LHCN-M2 (cell line): ENCODE measurements at regions not wholly inside any gene's neighbourhood (a gene's known extent, or its start where the extent isn't known, plus 50 kb on each side); places are given as distances from the start of the nearest gene placed in this dataset.
"Not testable (repeated sequence)": the region's sequence is repeated elsewhere in the genome, so short reads cannot be mapped to it uniquely, and the experiment has no call there.

ENCODE experiments used
- DNase-seq: peaks from one replicate; pipeline ENCODE4 v3.0.0-alpha.2; 2012; ENCODE audit warnings: low read depth

DNA sequence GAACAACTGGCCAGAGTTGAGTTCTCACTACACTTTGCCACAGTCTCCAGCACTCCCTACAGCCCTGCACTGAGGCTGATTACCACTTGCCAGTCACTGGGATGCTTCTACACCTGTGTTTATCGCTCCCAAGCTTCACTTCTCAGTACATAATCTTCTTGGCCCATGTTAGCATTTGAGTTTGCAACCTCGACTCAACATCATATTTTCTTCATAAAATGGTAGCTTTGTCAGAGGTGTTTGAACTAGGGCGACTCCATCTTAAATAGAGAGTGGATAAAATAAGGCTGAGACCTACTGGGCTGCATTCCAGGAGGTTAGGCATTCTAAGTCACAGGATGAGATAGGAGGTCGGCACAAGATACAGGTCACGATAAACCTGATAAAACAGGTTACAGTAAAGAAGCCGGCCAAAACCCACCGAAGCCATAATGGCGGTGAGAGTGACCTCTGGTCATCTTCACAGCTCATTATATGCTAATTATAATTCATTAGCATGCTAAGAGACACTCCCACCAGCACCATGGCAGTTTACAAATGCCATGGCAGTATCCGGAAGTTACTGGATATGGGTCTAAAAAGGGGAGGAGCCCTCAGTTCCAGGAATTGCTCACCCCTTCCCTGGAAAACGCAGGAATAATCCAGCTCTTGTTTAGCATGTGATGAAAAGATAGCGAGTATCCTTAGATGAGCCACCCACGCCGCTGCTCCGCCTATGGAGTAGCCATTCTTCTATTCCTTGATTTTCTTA, 105.8 kb upstream of the KLF6 start:
- no peak for DNase-seq

DNA sequence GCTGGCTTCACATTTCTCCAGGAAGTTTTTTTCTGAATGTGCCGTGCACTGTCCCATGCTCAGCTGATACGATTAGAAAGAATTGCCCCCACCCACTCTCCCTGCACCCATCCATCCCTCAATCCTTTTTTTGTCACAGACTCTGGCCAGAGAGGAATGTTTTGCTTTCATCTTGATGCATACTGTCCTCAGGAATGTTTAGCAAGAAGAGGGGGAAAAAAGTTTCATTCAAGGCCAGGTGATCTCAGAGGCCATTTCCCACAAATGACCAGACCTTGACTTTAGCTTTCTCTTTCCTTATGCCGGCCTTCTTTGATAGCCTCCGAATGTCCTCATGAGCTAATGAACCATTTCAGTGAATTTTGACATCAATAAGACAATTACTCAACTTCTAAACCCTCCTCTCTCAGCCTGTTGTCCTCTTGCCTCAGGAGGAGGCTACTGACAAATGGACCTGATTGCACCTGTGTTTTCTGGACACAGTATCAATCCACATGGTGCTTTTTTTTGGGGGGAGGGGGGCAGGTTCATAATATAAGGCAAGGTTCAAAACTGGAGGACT, 105.0 kb upstream of the KLF6 start:
- peak; percentile 72 for DNase-seq

DNA sequence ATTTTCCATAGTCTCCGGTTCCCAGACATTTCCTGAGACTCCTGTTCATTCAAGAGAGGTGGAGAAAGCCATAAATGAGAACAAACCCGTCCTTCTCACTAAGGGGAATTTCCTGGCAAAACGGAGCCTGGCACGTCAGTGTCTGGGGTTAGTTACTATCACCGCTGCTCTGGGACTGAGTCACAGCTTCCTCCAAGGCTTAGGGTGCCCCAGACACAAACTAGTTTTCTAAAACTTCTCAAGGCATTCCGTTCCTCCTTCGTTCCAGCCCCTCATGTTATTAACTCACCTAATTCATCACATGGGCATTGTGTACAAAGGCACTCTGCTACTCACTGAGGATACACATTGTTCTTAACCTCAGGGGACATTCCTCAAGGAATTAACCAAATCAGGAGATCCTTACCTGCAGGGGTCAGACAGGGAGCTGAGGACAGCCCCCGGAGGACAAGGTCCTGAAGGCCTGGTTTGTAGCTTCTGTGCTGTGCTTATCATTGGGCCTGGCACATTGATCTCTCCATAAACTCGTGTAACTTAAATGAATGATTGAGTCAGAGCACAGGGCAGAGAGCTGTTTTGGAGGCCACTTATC, 103.0 kb upstream of the KLF6 start:
- peak; percentile 77 for DNase-seq

DNA sequence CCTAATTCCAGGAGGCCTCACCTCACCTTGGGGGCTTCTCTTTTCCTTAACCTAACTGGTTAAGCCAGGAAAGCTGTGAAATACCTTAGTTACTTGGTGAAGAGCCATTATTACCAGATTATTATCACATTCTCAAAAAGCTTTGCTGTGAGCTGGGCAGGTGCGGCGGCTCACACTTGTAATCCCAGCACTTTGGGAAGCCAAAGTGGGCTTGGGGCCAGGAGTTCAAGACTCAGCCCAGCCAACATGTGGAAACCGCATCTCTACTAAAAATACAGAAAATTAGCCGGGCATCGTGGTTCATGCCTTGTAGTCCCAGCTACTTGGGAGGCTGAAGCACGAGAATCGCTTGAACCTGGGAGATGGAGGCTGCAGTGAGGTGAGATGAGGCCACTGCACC, 102.4 kb upstream of the KLF6 start:
- DNase-seq: no peak

DNA sequence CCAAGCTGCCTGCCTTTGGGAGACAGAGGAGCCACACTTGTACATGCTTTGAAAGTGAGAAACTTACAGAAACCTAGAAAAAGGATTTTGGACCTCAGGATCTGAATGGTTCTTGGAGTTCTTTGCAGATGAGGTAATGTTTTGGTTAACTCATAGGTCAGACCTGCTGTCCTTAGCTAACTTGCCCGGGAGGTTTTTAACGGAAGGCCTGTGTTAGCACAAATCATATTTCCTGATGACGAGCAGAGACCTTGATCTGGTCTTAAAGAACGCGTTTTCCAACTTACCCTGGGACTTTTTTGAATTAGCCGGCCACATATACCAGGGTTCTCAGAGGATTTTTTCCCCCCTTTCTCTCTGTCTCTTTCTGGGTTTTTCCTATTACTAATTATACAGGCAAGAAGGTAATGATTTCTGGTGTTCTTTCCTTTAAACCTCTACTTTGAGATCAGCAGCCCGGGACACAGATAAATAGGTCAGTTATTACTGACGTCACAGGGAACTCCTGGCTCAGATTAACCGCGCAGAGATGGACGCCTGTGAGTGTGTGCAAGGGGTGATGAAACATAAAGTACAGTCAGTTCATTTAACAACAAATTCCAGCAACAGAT, 101.7 kb upstream of the KLF6 start:
- DNase-seq: peak; percentile 81

DNA sequence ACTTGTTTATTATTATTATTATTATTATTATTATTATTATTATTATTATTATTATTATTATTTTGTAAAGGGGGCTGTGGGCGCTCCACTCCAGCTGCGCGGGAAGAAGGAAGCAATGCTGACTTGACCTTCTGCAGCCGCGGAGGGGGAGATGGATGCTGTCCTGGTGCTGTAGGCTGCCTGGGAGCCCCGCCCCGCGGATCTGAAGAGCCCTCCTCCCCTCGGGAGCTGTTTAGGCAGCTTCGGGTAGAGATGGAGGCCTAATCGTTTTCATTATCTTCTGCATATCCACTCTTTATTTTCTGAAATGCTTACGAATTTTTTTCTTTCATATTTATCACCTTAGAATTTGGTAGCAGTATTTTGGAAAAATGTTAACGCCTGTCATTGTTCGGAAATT, 101.2 kb upstream of the KLF6 start:
- no peak for DNase-seq

DNA sequence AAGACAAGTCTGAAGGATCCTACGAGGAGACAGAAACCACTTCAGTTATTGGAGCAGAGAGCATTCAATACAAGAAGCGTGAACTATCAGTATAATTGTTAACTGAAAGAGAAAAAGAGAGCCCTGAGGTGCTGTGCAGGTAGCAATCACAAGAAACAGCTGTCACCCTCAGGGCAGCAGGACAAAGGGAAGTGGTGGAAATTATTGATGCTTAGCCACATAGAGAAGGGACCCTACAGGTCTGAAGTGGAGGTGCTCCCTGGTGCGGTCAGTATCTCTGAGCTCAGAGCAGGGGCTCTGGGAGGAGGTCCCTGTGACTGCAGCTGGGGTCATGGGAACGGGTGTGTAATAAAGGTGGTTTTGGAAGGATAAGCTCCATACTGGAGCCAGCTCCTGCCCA, 97.8 kb upstream of the KLF6 start:
- no peak for DNase-seq

DNA sequence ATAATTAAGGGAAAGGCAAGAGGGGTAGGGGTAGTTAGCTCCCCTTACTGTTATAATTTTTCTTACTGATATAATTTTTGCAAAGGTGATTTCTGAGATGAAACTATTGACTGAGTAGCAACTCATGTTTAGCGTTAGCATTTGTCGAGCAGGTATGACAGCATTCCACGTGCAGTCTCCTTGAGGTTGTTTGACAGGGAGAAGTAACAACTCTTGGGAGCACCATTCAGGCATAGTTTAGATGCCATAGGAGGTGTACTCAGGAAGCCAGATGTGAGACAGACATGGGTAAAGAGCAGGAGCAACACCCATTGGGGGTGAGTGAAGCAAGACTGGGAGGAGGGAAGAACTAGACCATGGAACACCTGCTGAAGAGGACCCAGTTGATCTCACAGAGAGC, 96.6 kb upstream of the KLF6 start:
- DNase-seq: no peak

DNA sequence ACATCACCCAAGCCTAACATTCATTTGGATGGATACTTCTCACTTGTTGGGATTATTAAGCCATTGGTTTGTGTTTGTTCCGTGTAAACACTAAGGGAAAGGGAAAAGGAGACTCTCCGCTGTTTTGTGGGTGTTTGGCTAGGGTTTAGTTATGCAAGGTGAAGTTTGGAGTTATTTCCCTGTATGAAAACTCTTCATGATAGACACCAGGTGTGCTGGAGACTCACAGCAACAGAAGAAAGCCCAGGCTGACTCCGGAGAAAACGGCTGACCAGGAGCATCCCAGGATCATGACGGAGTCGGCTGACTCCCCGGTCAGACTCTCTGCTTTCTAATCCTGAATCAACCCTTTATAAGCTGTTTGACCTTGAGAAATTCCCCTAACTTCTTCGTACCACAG, 94.1 kb upstream of the KLF6 start:
- no peak for DNase-seq

DNA sequence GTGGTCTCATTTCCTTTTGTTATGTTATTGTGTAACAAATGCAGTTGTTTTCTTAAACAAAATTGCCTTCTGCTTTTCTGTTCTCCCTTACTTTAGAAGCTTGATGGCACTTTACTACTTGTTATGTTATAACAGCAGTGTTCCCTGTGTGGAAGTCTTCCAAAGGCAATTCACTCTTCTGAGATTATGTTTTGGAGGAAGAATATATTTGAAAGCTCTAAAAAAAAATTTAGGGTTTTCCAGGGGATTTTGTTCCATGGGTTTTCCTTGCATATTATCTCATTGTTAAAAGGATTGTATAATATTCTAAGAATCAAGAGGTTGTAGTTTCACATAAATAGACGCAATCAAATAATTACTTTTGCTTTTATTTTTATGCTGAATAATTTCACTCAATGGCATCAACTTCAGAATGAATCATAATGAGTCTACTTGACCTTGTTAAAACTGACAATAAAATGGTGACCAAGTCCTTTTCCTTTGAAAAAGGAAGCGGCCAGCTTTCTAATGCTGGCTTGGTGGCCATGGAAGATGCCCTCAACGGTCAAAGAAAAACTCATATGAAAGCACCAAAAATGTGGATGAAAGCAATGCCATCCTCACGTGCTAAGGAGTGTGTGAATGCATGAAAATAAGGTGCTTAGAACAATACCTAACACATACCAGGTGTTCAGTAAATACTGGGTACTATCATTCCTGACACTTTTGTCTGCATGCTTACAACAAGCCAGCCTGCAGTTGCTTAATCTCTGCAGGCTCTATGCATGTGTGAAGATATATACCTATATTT, 92.4 kb upstream of the KLF6 start:
- no peak for DNase-seq

DNA sequence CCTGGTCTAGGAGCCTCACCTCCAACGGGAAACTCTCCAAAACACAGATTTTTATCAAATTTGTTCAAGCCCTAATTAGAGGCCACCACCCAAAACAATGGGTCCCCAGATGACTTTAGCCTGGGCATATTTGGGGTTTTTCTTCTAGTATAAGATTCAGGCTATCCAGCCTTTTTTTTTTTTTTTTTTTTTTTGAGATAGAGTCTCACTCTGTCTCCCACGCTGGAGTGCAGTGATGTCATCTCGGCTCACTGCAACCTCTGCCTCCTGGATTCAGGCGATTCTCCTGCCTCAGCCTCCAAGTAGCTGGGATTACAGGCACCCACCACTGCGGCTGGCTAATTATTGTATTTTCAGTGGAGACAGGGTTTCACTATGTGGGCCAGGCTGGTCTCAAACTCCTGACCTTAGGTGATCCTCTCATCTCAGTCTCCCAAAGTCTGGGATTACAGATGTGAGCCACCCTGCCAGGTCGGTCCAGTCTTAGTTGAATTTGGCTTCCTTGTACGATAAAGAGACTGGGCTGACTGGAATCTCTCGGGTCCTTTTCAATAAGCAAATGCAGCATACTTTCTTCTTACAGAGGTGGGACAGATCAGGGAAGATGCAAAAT, 91.4 kb upstream of the KLF6 start:
- DNase-seq: no peak

DNA sequence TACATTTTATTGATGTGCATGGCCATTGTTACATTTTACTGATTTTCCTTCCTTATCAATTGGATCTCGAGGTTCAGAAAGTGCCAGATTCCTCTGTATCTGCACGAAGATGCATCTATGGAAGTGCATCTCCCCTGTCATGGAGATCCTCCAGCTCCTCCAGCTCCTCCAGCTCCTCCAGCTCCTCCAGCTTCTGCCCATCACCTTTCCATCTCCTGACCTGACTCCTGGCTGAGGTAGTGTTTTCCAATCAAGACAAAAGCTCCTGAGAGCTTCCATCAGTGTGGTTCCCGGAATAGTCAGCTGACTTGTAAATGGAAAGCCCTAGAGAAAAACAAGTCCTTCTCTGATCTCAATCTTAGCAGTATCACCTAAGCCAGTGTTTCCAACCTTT, 90.8 kb upstream of the KLF6 start:
- DNase-seq: no peak

DNA sequence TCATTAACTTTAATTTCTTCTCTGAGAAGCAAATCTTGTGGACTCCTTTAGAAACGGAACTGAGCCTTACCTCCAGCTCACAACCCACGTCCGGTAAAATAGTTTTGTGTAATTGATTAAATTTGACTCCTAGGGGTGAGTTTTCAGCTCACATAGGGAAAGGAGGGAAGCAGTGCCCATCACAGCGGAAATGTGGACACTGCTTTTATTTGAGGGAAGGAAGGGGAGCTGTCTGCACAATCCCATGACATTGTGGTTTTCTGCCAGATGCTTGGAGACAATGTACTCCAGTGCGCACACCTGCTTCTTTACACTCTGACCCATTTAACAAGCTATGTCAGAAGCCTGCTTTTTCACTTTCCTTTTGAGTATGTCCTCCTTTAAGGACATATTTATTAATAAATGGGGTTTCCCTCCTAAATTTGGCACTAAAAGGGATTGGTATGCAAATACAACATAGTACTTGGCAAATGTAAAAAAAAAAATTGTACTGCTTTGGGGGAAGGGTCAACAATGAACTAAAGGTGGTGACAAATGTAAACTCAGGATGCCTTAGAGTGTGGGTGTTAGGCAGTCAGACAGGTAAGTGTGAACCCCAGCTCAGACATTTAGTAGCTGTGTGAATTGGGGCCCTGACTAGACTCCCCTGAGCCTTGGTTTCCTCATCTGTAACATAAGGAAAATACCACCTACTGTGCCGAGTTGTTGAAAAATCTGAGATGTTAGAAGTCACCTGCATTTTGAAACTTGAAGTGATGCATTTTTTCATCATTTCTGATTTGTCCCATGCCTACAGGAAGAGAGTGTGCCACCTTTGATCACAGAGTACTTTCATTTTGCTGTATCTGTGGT, 90.2 kb upstream of the KLF6 start:
- peak; percentile 43 for DNase-seq

DNA sequence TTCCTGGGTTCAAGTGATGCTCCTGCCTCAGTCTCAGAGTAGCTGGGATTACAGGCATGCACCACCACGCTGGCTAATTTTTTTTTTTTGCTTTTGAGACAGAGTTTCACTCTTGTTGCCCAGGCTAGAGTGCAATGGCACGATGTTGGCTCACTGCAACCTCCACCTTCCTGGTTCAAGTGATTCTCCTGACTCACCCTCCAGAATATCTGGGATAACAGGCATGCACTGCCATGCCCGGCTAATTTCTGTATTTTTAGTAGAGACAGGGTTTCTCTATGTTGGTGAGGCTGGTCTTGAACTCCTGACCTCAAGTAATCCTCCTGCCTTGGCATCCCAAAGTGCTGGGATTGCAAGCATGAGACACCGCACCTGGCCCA, 89.6 kb upstream of the KLF6 start:
- DNase-seq: not testable (repeated sequence)

DNA sequence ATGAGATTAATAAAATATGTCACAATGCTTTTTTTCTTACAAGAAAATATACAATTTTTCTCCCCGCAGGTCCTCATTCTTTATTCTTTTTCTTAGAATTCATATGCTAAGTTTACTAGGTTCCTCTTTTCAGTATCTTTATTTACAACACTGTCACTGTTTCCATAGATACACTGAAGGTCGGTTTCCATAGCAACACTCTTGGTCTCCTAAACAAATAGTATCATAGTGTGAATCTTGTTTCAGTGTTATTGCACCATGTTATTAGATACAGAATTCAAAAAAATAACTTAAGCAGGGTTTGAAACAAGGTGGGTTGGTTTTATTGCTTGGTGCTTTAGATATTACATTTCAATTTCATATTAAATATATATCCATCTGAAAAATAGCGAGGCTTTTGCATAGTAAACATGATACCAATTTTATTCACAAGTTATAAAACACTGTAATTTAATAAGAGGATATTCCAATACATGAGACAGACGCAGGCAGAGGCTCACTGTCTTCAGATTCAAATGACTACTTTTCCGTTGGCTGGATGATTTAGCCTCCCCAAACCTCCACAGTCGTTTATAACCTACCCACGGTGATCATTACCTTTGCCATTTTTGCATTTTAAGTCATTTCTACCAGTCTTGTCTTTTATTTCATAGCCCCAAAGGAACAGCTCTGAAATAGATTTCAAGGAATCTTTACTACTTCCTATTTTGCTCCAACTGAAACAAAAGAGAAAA, 88.9 kb upstream of the KLF6 start:
- peak; percentile 84 for DNase-seq

DNA sequence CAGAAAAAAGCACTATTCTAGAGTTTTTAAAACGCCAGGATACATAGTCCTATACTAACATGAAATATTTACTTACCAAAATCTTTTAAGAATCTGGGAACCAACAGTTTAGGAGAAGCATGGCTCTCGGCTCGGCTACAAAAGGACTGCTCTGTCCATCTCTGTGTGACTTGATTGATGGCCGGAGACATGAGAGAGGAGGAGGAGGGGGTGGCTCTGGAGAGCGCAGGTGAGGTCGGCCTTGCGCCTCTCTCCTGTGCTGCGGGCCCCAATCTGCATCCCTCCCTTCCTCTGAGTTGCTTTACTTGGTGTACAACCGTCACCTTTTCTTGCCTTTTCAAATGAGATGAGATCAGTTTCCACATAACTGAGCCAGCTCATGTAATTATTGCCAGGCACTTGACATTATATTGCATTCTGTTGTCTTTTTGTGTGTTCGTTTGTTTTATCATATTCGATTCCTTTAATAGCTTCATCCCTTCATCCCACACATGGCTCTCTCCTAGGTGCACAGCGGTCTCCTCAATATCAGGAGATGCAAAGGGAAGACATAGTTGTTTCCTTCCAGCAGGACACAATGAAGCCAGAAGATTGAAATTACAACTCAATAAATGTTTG, 87.8 kb upstream of the KLF6 start:
- DNase-seq: no peak

DNA sequence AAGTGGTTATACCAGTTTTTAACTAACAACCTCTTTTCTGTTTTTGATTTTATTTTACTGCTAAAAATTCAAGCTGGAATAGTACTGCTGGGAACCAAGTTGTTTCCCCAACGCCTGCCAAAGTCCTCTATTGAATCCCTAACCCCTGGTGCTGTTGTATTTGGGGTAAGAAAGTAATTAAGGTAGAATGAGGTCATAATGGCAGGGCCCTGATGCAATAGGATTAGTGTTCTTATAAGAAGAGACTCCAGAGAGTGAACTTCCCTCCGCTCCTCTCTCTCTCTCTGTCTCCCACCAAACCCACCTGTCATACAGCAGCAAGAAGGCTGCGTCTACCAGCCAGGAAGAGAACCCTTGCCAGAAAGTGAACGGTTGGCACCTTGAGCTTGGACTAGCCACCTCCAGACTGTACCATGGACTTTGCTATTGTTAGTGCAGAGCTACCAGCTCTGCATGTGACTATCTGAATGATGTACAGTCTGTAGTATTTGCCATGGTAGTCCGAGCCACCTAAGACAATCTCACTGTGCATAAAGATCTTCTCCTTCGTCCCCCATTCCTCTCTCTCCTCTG, 86.5 kb upstream of the KLF6 start:
- no peak for DNase-seq

DNA sequence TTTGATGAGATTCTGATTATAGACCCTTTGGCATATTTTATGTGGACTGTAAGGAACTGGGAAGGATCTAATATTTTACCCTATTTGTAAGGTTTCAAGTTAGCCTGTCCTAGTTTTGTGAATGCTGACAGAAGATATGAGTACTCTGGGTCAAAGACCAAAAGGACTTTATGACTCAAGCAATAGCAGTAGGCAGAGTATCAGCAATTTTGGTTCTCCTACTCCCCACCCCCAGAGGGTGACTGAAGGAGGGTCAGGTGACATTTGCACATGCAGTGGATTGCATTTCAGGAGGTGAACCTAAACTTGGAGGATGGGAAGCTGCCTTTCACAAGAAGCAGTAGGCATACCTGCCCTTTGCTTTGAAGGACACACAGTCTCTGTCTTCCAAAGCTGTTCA, 84.0 kb upstream of the KLF6 start:
- no peak for DNase-seq

DNA sequence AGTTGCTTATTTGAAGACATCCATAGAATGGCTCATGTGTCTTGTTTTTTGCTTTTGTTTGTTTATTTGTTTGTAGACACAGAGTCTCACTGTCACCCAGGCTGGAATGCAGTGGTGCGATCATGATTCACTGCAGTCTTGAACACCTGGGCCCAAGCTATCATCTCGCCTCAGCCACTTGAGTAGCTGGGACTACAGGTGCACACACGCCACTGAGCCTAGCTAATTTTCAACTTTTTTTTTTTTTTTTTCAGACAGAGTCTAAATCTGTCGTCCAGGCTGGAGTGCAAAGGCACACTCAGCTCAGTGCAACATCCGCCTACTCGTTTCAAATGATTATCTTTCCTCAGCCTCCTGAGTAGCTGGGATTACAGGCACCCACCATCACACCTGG, 83.3 kb upstream of the KLF6 start:
- DNase-seq: no peak
